Neural cell (in vitro differentiated cells): ENCODE measurements at regions not wholly inside any gene's neighbourhood (a gene's known extent, or its start where the extent isn't known, plus 50 kb on each side); places are given as distances from the start of the nearest gene placed in this dataset.

ENCODE experiments used
- H2AFZ ChIP-seq: fragments of 200-600, 300-800 bp; sonication (generic), shearing (Covaris generic); 2 replicates; pipeline ENCODE4 v1.6.0; 2014; ENCODE audit warnings: low read depth, mild to moderate bottlenecking, antibody characterized with exemption, low read length, moderate library complexity
- H3F3A ChIP-seq: fragments of 200-600 bp; shearing (Covaris generic); 2 replicates; pipeline ENCODE4 v1.6.1; 2016; ENCODE audit warnings: mild to moderate bottlenecking, moderate library complexity, mixed read lengths, antibody characterized with exemption, low read length; ENCODE audit not compliant: insufficient read depth, poor library complexity, severe bottlenecking
- H3K27ac ChIP-seq: fragments of 200-600, 300-800 bp; sonication (generic), shearing (Covaris generic); 2 replicates; pipeline ENCODE4 v1.5.1; 2014; ENCODE audit warnings: mild to moderate bottlenecking, low read length, moderate library complexity
- H3K27me3 ChIP-seq: fragments of 300-800, 200-600 bp; sonication (generic), shearing (Covaris generic); 2 replicates; pipeline ENCODE4 v1.6.0; 2014; ENCODE audit warnings: mild to moderate bottlenecking, low read depth, low read length, moderate library complexity; ENCODE audit not compliant: insufficient read depth
- H3K36me3 ChIP-seq: fragments of 300-800, 200-600 bp; sonication (generic), shearing (Covaris generic); 2 replicates; pipeline ENCODE4 v1.5.1; 2014; ENCODE audit warnings: mild to moderate bottlenecking, antibody characterized with exemption, low read length, moderate library complexity; ENCODE audit not compliant: insufficient read depth
- H3K4me2 ChIP-seq: fragments of 300-800, 200-600 bp; sonication (generic), shearing (Covaris generic); 2 replicates; pipeline ENCODE4 v1.6.0; 2014; ENCODE audit warnings: mild to moderate bottlenecking, low read length
- H3K4me3 ChIP-seq: fragments of 300-800, 200-600 bp; sonication (generic), shearing (Covaris generic); 2 replicates; pipeline ENCODE4 v1.5.1; 2014; ENCODE audit warnings: mild to moderate bottlenecking, low read length, moderate library complexity
- H3K79me2 ChIP-seq: fragments of 200-600 bp; shearing (Covaris generic); replicated peaks from 2 replicates; pipeline ENCODE4 v1.6.0; 2014; ENCODE audit warnings: mild to moderate bottlenecking, low read length, moderate library complexity; ENCODE audit not compliant: insufficient read depth
- H3K9ac ChIP-seq: fragments of 300-800, 200-600 bp; sonication (generic), shearing (Covaris generic); 2 replicates; pipeline ENCODE4 v1.6.1; 2016; ENCODE audit warnings: mild to moderate bottlenecking, low read length, mixed read lengths
- H3K9me2 ChIP-seq: fragments of 200-600 bp; shearing (Covaris generic); 2 replicates; pipeline ENCODE4 v1.6.1; 2016; ENCODE audit warnings: mild to moderate bottlenecking, low read length, mixed read lengths; ENCODE audit not compliant: insufficient read depth
- H3K9me3 ChIP-seq: fragments of 200-600, 300-800 bp; sonication (generic), shearing (Covaris generic); 2 replicates; pipeline ENCODE4 v1.6.1; 2016; ENCODE audit warnings: mild to moderate bottlenecking, mixed run types, low read length, moderate library complexity, mixed read lengths
- H4K20me1 ChIP-seq: fragments of 200-600 bp; shearing (Covaris generic); 2 replicates; pipeline ENCODE4 v1.6.1; 2016; ENCODE audit warnings: mild to moderate bottlenecking, mixed run types; ENCODE audit not compliant: insufficient read depth
- CTCF ChIP-seq: fragments of 450-650 bp; IDR thresholded peaks from 2 replicates; pipeline ENCODE4 v1.5.1; 2014; ENCODE audit warnings: antibody characterized with exemption, mild to moderate bottlenecking, moderate library complexity; ENCODE audit not compliant: poor library complexity, severe bottlenecking
- EP300 ChIP-seq: fragments of 450-650 bp; conservative IDR thresholded peaks from 2 replicates; pipeline ENCODE4 v1.6.1; 2014; ENCODE audit warnings: antibody characterized with exemption, mild to moderate bottlenecking, moderate library complexity; ENCODE audit not compliant: poor library complexity, severe bottlenecking
- EZH2 ChIP-seq: fragments of 200-600, 300-800 bp; shearing (Covaris generic), sonication (generic); IDR thresholded peaks from 2 replicates; pipeline ENCODE4 v1.6.1; 2014; ENCODE audit warnings: antibody characterized with exemption, low read length, borderline replicate concordance, mild to moderate bottlenecking; ENCODE audit not compliant: insufficient read depth, poor library complexity, severe bottlenecking
- MXI1 ChIP-seq: fragments of 450-650 bp; conservative IDR thresholded peaks from 2 replicates; pipeline ENCODE4 v1.6.1; 2014; ENCODE audit warnings: antibody characterized with exemption, mild to moderate bottlenecking; ENCODE audit not compliant: poor library complexity, severe bottlenecking
- POLR2AphosphoS5 ChIP-seq: IDR thresholded peaks from 2 replicates; pipeline ENCODE4 v1.6.1; 2012
- RAD21 ChIP-seq: fragments of 450-650 bp; conservative IDR thresholded peaks from 2 replicates; pipeline ENCODE4 v1.6.1; 2014; ENCODE audit warnings: antibody characterized with exemption, mild to moderate bottlenecking, moderate library complexity
- SMC3 ChIP-seq: fragments of 450-650 bp; conservative IDR thresholded peaks from 2 replicates; pipeline ENCODE4 v1.6.1; 2014; ENCODE audit warnings: antibody characterized with exemption, mild to moderate bottlenecking, moderate library complexity; ENCODE audit not compliant: poor library complexity
- TAF1 ChIP-seq: IDR thresholded peaks from 2 replicates; pipeline ENCODE4 v1.6.1; 2012; ENCODE audit warnings: low read depth
- TF ChIP-seq, protein P1 (sequence below): IDR thresholded peaks from 2 replicates; pipeline ENCODE4 v1.6.1; 2012; ENCODE audit warnings: borderline replicate concordance

DNA sequence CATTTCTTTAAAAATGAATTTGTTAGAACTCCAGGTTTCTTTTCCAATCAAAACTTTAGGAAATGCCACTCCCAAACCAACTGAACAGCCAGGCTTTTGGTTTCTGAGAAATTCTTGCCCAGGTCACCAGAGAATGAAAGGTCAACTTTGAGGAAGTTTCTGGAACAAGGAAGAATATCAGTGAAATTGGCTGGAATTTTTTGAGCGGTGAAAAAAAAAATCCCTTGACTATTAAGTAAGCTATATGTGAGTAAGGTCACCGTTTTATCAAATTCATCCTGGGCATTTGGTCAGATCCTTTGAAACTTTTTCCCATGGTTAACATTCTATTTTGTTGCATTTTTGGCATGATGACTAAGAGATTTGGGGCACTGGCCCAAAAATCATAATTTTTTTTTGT lies 469.3 kb downstream of the LTN1 start:
- no peaks in the 10 kb centered on the region for H3K79me2 ChIP-seq
- H3K4me3 ChIP-seq, result no peak overlapping the region
- no peak overlapping the region for H2AFZ ChIP-seq
- no peaks in the 10 kb centered on the region for H3K27me3 ChIP-seq
- no peak overlapping the region for H3K27ac ChIP-seq
- no peak overlapping the region for H3K4me2 ChIP-seq
- no peaks in the 10 kb centered on the region for H3K9me3 ChIP-seq
- H4K20me1 ChIP-seq, result no peaks in the 10 kb centered on the region
- TF ChIP-seq MXI1 (no peak), EP300 (no peak), CTCF (no peak), TAF1 (no peak), POLR2AphosphoS5 (no peak), RAD21 (no peak), SMC3 (no peak), EZH2 (no peak)
- TF ChIP-seq, protein P1, sequence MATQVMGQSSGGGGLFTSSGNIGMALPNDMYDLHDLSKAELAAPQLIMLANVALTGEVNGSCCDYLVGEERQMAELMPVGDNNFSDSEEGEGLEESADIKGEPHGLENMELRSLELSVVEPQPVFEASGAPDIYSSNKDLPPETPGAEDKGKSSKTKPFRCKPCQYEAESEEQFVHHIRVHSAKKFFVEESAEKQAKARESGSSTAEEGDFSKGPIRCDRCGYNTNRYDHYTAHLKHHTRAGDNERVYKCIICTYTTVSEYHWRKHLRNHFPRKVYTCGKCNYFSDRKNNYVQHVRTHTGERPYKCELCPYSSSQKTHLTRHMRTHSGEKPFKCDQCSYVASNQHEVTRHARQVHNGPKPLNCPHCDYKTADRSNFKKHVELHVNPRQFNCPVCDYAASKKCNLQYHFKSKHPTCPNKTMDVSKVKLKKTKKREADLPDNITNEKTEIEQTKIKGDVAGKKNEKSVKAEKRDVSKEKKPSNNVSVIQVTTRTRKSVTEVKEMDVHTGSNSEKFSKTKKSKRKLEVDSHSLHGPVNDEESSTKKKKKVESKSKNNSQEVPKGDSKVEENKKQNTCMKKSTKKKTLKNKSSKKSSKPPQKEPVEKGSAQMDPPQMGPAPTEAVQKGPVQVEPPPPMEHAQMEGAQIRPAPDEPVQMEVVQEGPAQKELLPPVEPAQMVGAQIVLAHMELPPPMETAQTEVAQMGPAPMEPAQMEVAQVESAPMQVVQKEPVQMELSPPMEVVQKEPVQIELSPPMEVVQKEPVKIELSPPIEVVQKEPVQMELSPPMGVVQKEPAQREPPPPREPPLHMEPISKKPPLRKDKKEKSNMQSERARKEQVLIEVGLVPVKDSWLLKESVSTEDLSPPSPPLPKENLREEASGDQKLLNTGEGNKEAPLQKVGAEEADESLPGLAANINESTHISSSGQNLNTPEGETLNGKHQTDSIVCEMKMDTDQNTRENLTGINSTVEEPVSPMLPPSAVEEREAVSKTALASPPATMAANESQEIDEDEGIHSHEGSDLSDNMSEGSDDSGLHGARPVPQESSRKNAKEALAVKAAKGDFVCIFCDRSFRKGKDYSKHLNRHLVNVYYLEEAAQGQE, result no peak
- H3K9me2 ChIP-seq, result no peaks in the 10 kb centered on the region
- H3K36me3 ChIP-seq, result no peaks in the 10 kb centered on the region
- no peak overlapping the region for H3K9ac ChIP-seq
- H3F3A ChIP-seq, result no peaks in the 10 kb centered on the region

GRCh38 chr21:28522014-28522799 lies 470.5 kb downstream of the LTN1 start:
- no peaks in the 10 kb centered on the region for H3K79me2 ChIP-seq
- no peak overlapping the region for H3K4me2 ChIP-seq
- H4K20me1 ChIP-seq, result no peaks in the 10 kb centered on the region
- no peak overlapping the region for H3K27ac ChIP-seq
- H3K36me3 ChIP-seq, result no peaks in the 10 kb centered on the region
- TF ChIP-seq EZH2, result no peak
- no peak for TF ChIP-seq POLR2AphosphoS5
- TF ChIP-seq EP300, result no peak
- TF ChIP-seq MXI1, result no peak
- peak; percentile 38 for TF ChIP-seq CTCF
- TF ChIP-seq SMC3, result peak; percentile 22
- TF ChIP-seq, protein P1, result no peak
- peak; percentile 46 for TF ChIP-seq RAD21
- no peak for TF ChIP-seq TAF1
- H3K4me3 ChIP-seq, result no peak overlapping the region
- H3K9me2 ChIP-seq, result no peaks in the 10 kb centered on the region
- H3K9ac ChIP-seq, result no peak overlapping the region
- H3K27me3 ChIP-seq, result no peaks in the 10 kb centered on the region
- no peaks in the 10 kb centered on the region for H3K9me3 ChIP-seq
- H3F3A ChIP-seq, result no peaks in the 10 kb centered on the region
- no peak overlapping the region for H2AFZ ChIP-seq
